OCI-LY3 (cell line): ENCODE measurements at regions not wholly inside any gene's neighbourhood (a gene's known extent, or its start where the extent isn't known, plus 50 kb on each side); places are given as distances from the start of the nearest gene placed in this dataset.

Source experiments
- H2AFZ ChIP-seq: fragments of 200-600, 300-600 bp; shearing (Covaris generic); 2 replicates; pipeline ENCODE4 v1.6.0; 2014; ENCODE audit warnings: antibody characterized with exemption, low read depth, low read length
- H3K27ac ChIP-seq: fragments of 200-600, 300-600 bp; sonication (generic); 2 replicates; pipeline ENCODE4 v1.5.1; 2014; ENCODE audit warnings: mild to moderate bottlenecking, low read length, moderate library complexity, mixed read lengths
- H3K27me3 ChIP-seq: fragments of 200-600, 300-600 bp; sonication (generic); 2 replicates; pipeline ENCODE4 v1.6.1; 2014; ENCODE audit warnings: low read depth, low read length, mixed read lengths
- H3K36me3 ChIP-seq: fragments of 200-600, 300-600 bp; sonication (generic); replicated peaks from 2 replicates; pipeline ENCODE3; 2014; ENCODE audit warnings: low read depth, low read length, mixed read lengths
- H3K4me1 ChIP-seq: fragments of 300-600, 200-600 bp; sonication (generic); 2 replicates; pipeline ENCODE4 v1.6.1; 2014; ENCODE audit warnings: low read length, mixed read lengths
- H3K4me2 ChIP-seq: fragments of 200-600, 300-600 bp; sonication (generic); 2 replicates; pipeline ENCODE4 v1.6.1; 2014; ENCODE audit warnings: low read length, mixed read lengths
- H3K4me3 ChIP-seq: fragments of 300-600, 200-600 bp; sonication (generic); 2 replicates; pipeline ENCODE4 v1.5.1; 2014; ENCODE audit warnings: antibody characterized with exemption, mild to moderate bottlenecking, low read length, moderate library complexity
- H3K79me2 ChIP-seq: fragments of 300-600, 200-600 bp; shearing (Covaris generic); 2 replicates; pipeline ENCODE4 v1.6.1; 2014; ENCODE audit warnings: mild to moderate bottlenecking, low read length, mixed read lengths
- H3K9ac ChIP-seq: fragments of 300-600, 200-600 bp; shearing (Covaris generic); 2 replicates; pipeline ENCODE4 v1.6.0; 2014; ENCODE audit warnings: mild to moderate bottlenecking, low read length, moderate library complexity
- H3K9me3 ChIP-seq: fragments of 200-600, 300-600 bp; shearing (Covaris generic); 2 replicates; pipeline ENCODE4 v1.6.1; 2014; ENCODE audit warnings: low read length, mixed read lengths; ENCODE audit not compliant: insufficient read depth
- H4K20me1 ChIP-seq: fragments of 200-600, 300-600 bp; sonication (generic); 2 replicates; pipeline ENCODE4 v1.6.1; 2016; ENCODE audit warnings: low read length, mixed read lengths; ENCODE audit not compliant: insufficient read depth
- CTCF ChIP-seq: fragments of 200-600, 300-600 bp; sonication (generic); IDR thresholded peaks from 2 replicates; pipeline ENCODE4 v1.5.1; 2014; ENCODE audit warnings: antibody characterized with exemption, low read length, low read depth
- EZH2phosphoT487 ChIP-seq: fragments of 200-600 bp; shearing (Covaris generic); IDR thresholded peaks from 2 replicates; pipeline ENCODE4 v1.6.1; 2018; ENCODE audit warnings: antibody characterized with exemption, mixed run types, low read depth

GRCh38 chr9:104264431-104264830, 170.3 kb downstream of the SMC2 start:
- no peaks in the 10 kb centered on the region for H3K9me3 ChIP-seq
- H3K4me3 ChIP-seq, result no peak overlapping the region
- H3K36me3 ChIP-seq, result no peaks in the 10 kb centered on the region
- H4K20me1 ChIP-seq, result no peaks in the 10 kb centered on the region
- no peak overlapping the region for H3K9ac ChIP-seq
- H3K27ac ChIP-seq, result no peak overlapping the region
- no peak overlapping the region for H3K4me2 ChIP-seq
- no peak overlapping the region for H2AFZ ChIP-seq
- TF ChIP-seq CTCF (no peak), EZH2phosphoT487 (no peak)
- no peaks in the 10 kb centered on the region for H3K79me2 ChIP-seq
- peaks cover 11% of the 10 kb centered on the region for H3K4me1 ChIP-seq
- H3K27me3 ChIP-seq, result no peaks in the 10 kb centered on the region

- H3K4me2 ChIP-seq, result no peak overlapping the region
- H3K36me3 ChIP-seq, result no peaks in the 10 kb centered on the region
- no peak for TF ChIP-seq EZH2phosphoT487
- TF ChIP-seq CTCF, result no peak
Observed at GRCh38 chr9:104269374-104269773, 175.3 kb downstream of the SMC2 start.

DNA sequence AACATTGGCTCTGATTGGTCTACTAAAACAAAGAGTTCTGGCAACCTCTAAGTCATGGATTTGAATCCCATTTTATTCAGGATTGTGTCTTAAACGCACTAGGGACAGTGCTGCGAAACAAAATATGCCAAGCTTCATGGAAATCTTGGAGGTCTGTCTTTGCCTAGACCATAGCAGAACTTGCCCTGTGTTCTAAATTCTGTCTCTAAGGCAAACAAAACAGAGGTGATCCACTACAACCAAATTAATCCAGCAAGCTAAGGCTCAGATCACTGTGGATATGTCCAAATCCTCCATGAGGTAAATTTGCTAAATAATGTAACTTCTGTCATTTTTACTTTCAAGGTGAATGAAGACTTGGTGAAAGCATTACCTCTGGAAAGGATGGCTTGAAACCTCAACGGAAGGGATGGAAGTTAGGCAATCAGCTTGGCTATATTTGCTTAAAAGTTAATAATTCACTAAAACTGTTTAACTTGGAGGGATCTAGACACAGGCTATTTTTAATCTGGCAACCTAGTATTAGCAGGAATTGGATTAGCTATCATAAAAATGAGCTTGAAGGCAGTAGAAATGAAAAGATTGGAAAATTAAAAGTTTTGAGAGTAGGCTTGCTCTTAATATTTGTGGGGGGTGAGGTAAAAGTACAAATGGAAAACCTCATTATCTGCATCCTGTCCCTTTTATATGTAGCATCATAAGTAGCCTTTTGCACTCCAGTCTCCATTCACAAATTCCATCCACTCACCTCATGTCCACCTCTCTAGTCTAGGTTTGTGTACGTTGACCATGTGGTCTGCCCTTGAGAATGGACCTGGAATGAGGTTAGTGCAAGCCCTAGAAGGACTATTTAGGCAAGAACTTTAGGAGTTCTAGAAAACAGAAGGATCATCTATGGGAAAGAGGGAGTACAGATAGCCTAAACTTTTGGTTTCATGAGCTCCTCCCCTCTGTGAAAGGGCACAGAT, 176.2 kb downstream of the SMC2 start:
- no peaks in the 10 kb centered on the region for H3K36me3 ChIP-seq
- no peaks in the 10 kb centered on the region for H3K27me3 ChIP-seq
- no peak for TF ChIP-seq EZH2phosphoT487
- no peak for TF ChIP-seq CTCF
- H3K4me1 ChIP-seq, result peaks cover 11% of the 10 kb centered on the region
- no peaks in the 10 kb centered on the region for H3K9me3 ChIP-seq
- no peak overlapping the region for H3K27ac ChIP-seq
- no peak overlapping the region for H3K9ac ChIP-seq
- H3K4me3 ChIP-seq, result no peak overlapping the region
- no peak overlapping the region for H2AFZ ChIP-seq
- H4K20me1 ChIP-seq, result no peaks in the 10 kb centered on the region
- no peak overlapping the region for H3K4me2 ChIP-seq
- no peaks in the 10 kb centered on the region for H3K79me2 ChIP-seq

More at GRCh38 chr9:104269374-104269773, 175.3 kb downstream of the SMC2 start:
- no peaks in the 10 kb centered on the region for H3K9me3 ChIP-seq
- H3K9ac ChIP-seq, result no peak overlapping the region
- H3K79me2 ChIP-seq, result no peaks in the 10 kb centered on the region
- H4K20me1 ChIP-seq, result no peaks in the 10 kb centered on the region
- H3K4me3 ChIP-seq, result no peak overlapping the region
- H3K4me1 ChIP-seq, result peaks cover 11% of the 10 kb centered on the region
- no peak overlapping the region for H2AFZ ChIP-seq
- H3K27me3 ChIP-seq, result no peaks in the 10 kb centered on the region
- no peak overlapping the region for H3K27ac ChIP-seq

GRCh38 chr9:104276709-104277245, 182.7 kb downstream of the SMC2 start:
- TF ChIP-seq CTCF, result no peak
- no peak for TF ChIP-seq EZH2phosphoT487

More at GRCh38 chr9:104276709-104277245, 182.7 kb downstream of the SMC2 start:
- no peak overlapping the region for H2AFZ ChIP-seq
- no peaks in the 10 kb centered on the region for H3K79me2 ChIP-seq
- no peak overlapping the region for H3K27ac ChIP-seq
- H3K4me2 ChIP-seq, result no peak overlapping the region
- H3K9me3 ChIP-seq, result no peaks in the 10 kb centered on the region
- H4K20me1 ChIP-seq, result no peaks in the 10 kb centered on the region
- H3K9ac ChIP-seq, result no peak overlapping the region
- H3K4me1 ChIP-seq, result no peaks in the 10 kb centered on the region
- no peak overlapping the region for H3K4me3 ChIP-seq
- H3K27me3 ChIP-seq, result no peaks in the 10 kb centered on the region
- H3K36me3 ChIP-seq, result no peaks in the 10 kb centered on the region
